HFFc6 (cell line): ENCODE measurements at regions not wholly inside any gene's neighbourhood (a gene's known extent, or its start where the extent isn't known, plus 50 kb on each side); places are given as distances from the start of the nearest gene placed in this dataset.

ENCODE experiments used
- DNase-seq: peaks from one replicate; pipeline ENCODE4 v3.0.0-alpha.2; 2018
- H3K27ac Mint-ChIP-seq: 2 replicates; pipeline ENCODE4 v1.8.0; 2020; ENCODE audit warnings: mild to moderate bottlenecking, mixed read lengths
- H3K27me3 Mint-ChIP-seq: 2 replicates; pipeline ENCODE4 v1.8.0; 2021; ENCODE audit warnings: mild to moderate bottlenecking, moderate library complexity, mixed read lengths; ENCODE audit not compliant: insufficient read depth
- H3K36me3 Mint-ChIP-seq: 2 replicates; pipeline ENCODE4 v1.8.0; 2021; ENCODE audit warnings: low read depth, mixed read lengths
- H3K4me1 Mint-ChIP-seq: 2 replicates; pipeline ENCODE4 v1.8.0; 2020; ENCODE audit warnings: low read depth, mixed read lengths
- H3K4me3 Mint-ChIP-seq: 2 replicates; pipeline ENCODE4 v1.8.0; 2020; ENCODE audit warnings: mild to moderate bottlenecking, moderate library complexity, mixed read lengths
- H3K9me3 Mint-ChIP-seq: 2 replicates; pipeline ENCODE4 v1.8.0; 2020; ENCODE audit warnings: mild to moderate bottlenecking, mixed read lengths
- CTCF ChIP-seq: fragments of 200-600 bp; sonication (generic); IDR thresholded peaks from 2 replicates; pipeline ENCODE4 v1.5.0; 2021; ENCODE audit warnings: antibody characterized with exemption, mild to moderate bottlenecking

- DNase-seq: no peak
- no peak overlapping the region for H3K27ac Mint-ChIP-seq
- H3K4me1 Mint-ChIP-seq: no peaks in the 10 kb centered on the region
- peaks cover 56% of the 10 kb centered on the region for H3K27me3 Mint-ChIP-seq
- no peaks in the 10 kb centered on the region for H3K9me3 Mint-ChIP-seq
- no peak for TF ChIP-seq CTCF
- H3K36me3 Mint-ChIP-seq: no peaks in the 10 kb centered on the region
- H3K4me3 Mint-ChIP-seq: no peak overlapping the region
These were observed 172.7 kb downstream of the FAM43A start for GRCh38 chr3:194858382-194858781.

- H3K27ac Mint-ChIP-seq: no peak overlapping the region
- no peaks in the 10 kb centered on the region for H3K4me1 Mint-ChIP-seq
- no peaks in the 10 kb centered on the region for H3K9me3 Mint-ChIP-seq
- no peak for DNase-seq
- no peak for TF ChIP-seq CTCF
- H3K36me3 Mint-ChIP-seq: no peaks in the 10 kb centered on the region
- peaks cover 51% of the 10 kb centered on the region for H3K27me3 Mint-ChIP-seq
- no peak overlapping the region for H3K4me3 Mint-ChIP-seq
These were observed 175.0 kb downstream of the FAM43A start for GRCh38 chr3:194860725-194861124.

GRCh38 chr3:194861375-194861774 lies 175.7 kb downstream of the FAM43A start:
- DNase-seq: no peak
- no peak for TF ChIP-seq CTCF
- Mint-ChIP-seq H3K36me3 (no peaks in the 10 kb centered on the region), H3K27ac (no peak overlapping the region), H3K4me1 (no peaks in the 10 kb centered on the region), H3K27me3 (peaks cover 48% of the 10 kb centered on the region), H3K9me3 (no peaks in the 10 kb centered on the region), H3K4me3 (no peak overlapping the region)

GRCh38 chr3:194865061-194865460 lies 179.4 kb downstream of the FAM43A start:
- Mint-ChIP-seq H3K27me3 (peaks cover 41% of the 10 kb centered on the region), H3K27ac (no peak overlapping the region), H3K36me3 (no peaks in the 10 kb centered on the region)

GRCh38 chr3:194865615-194866014 lies 179.9 kb downstream of the FAM43A start:
- Mint-ChIP-seq H3K36me3 (no peaks in the 10 kb centered on the region), H3K27me3 (peaks cover 41% of the 10 kb centered on the region), H3K4me3 (no peak overlapping the region), H3K4me1 (peaks cover 2% of the 10 kb centered on the region), H3K9me3 (no peaks in the 10 kb centered on the region), H3K27ac (no peak overlapping the region)
- no peak for TF ChIP-seq CTCF
- no peak for DNase-seq

More at GRCh38 chr3:194865061-194865460, 179.4 kb downstream of the FAM43A start:
- no peak overlapping the region for H3K4me3 Mint-ChIP-seq
- TF ChIP-seq CTCF: no peak
- no peaks in the 10 kb centered on the region; the same call in 1 of the 2 replicates for H3K4me1 Mint-ChIP-seq
- no peak for DNase-seq
- no peaks in the 10 kb centered on the region for H3K9me3 Mint-ChIP-seq

GRCh38 chr3:194866236-194866635 lies 180.6 kb downstream of the FAM43A start:
- H3K4me1 Mint-ChIP-seq: peaks cover 8% of the 10 kb centered on the region
- H3K4me3 Mint-ChIP-seq: no peak overlapping the region
- DNase-seq: no peak
- H3K9me3 Mint-ChIP-seq: no peaks in the 10 kb centered on the region
- peaks cover 37% of the 10 kb centered on the region for H3K27me3 Mint-ChIP-seq
- no peak overlapping the region for H3K27ac Mint-ChIP-seq
- no peak for TF ChIP-seq CTCF
- H3K36me3 Mint-ChIP-seq: no peaks in the 10 kb centered on the region
